ENCODE measurements at regions not wholly inside any gene's neighbourhood (a gene's known extent, or its start where the extent isn't known, plus 50 kb on each side); places are given as distances from the start of the nearest gene placed in this dataset.

DNA sequence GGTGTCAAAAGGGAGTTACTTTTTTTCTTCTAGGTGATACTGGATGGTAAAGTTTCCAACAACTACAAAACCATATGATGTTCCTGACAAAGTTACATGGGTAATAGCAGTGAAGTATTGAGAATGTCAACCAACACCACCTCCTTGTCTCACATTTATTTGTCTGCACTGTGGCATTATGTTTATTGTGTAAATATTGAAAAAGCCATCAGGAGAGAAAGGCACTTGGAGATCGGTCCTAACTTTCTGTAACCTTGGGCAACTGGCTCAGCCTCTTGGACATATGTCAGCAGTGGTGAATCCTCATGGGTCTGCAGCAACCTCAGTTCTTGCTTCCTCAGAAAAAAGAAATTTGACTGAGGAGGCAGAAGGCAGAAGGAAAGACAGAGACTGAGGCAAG, 50.0 kb upstream of the ICE1 start:
- CTCF ChIA-PET: no interaction called here
- Histone ChIP-seq H3K4me1 (ENCODE audit: insufficient read depth, low read length) (peaks cover 19% of the 10 kb centered on the region), H3K27me3 (ENCODE audit: low read length) (no peaks in the 10 kb centered on the region), H4K20me1 (ENCODE audit: low read length) (no peaks in the 10 kb centered on the region), H3K9me2 (replicated peaks; ENCODE audit: low read length) (no peaks in the 10 kb centered on the region), H3K9me3 (ENCODE audit: low read length) (no peaks in the 10 kb centered on the region), H3K27ac (ENCODE audit: low read length) (no peak overlapping the region), H3K9ac (ENCODE audit: low read length) (no peak overlapping the region), H3K4me3 (ENCODE audit: low read length) (no peak overlapping the region), H3K79me2 (ENCODE audit: low read length) (no peaks in the 10 kb centered on the region), H3K36me3 (ENCODE audit: low read depth, low read length) (no peaks in the 10 kb centered on the region), H3F3A (ENCODE audit: low read length, unreplicated experiment) (no peaks in the 10 kb centered on the region), H3K4me2 (ENCODE audit: low read length) (no peak overlapping the region), H2AFZ (ENCODE audit: low read length) (no peak overlapping the region)
- TF ChIP-seq EZH2 (IDR thresholded peaks at IDR 0.05; ENCODE audit: low read length, unreplicated experiment): no peak
- TF ChIP-seq, protein P1, sequence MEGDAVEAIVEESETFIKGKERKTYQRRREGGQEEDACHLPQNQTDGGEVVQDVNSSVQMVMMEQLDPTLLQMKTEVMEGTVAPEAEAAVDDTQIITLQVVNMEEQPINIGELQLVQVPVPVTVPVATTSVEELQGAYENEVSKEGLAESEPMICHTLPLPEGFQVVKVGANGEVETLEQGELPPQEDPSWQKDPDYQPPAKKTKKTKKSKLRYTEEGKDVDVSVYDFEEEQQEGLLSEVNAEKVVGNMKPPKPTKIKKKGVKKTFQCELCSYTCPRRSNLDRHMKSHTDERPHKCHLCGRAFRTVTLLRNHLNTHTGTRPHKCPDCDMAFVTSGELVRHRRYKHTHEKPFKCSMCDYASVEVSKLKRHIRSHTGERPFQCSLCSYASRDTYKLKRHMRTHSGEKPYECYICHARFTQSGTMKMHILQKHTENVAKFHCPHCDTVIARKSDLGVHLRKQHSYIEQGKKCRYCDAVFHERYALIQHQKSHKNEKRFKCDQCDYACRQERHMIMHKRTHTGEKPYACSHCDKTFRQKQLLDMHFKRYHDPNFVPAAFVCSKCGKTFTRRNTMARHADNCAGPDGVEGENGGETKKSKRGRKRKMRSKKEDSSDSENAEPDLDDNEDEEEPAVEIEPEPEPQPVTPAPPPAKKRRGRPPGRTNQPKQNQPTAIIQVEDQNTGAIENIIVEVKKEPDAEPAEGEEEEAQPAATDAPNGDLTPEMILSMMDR (conservative IDR thresholded peaks at IDR 0.05; ENCODE audit: low read depth, low read length): no peak
- TF ChIP-seq EZH2phosphoT487 (IDR thresholded peaks at IDR 0.05; ENCODE audit: borderline replicate concordance, low read length): no peak
- no TSS peak for BruUV-seq (replicated peaks)
- POLR2A ChIA-PET (ENCODE audit: unreplicated experiment): no interaction called here
- DNase-seq (no peak), ATAC-seq (no peak)
- intact Hi-C loops (cut with micrococcal nuclease): no loop called here
